Astrocyte of the hippocampus (primary cell): ENCODE measurements at regions not wholly inside any gene's neighbourhood (a gene's known extent, or its start where the extent isn't known, plus 50 kb on each side); places are given as distances from the start of the nearest gene placed in this dataset.

ENCODE experiments used
- DNase-seq: peaks from one replicate; pipeline ENCODE4 v3.0.0; 2011; ENCODE audit warnings: low read depth, low spot score

DNA sequence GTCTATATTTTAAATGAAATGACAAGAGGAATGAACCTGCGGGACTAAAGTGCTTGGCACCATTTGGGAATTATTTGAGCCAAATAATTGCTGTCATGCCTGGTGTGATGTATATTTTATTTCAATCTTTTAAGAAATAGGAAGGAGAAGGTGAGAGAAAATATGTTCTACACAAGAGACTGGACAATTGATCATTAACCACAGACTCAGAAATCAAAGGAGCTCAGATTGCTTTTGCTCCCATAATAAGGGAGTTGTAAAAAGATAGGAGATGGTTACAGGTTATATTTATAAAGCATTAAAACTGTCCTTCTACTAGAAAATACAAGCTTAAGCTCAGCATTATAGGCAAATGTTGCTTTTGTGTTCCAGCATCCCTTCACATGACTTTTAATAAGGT lies 515.2 kb upstream of the SULF2 start:
- DNase-seq: no peak

DNA sequence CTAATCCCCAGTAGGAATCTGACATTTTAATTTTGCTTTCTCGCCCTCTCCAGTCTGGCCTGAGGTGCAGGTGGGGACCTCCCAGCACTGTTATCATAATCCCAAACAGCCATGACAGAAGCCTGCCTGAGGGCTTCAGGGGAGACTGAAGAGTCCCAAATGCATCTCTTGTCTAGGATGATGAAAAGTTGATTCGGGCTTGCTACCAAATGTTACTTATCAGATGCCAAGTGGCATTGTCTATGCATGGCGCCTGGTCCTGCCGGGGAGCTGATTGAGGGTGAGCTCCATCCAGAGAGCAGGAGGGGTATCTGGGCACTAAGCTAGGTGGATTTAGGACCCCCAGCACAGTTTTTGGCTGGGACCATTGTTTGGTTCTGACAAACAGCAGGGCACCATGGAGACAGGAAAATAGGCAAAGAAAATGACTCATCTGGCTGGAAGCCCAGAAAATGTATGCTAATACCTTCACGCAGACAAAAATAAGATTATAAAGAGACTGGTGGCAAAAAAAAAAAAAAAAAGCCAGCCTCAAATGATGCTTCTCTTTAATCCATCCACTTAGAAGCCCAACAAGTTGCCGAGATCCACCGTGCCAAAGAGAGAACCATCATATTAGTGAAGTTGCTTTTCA lies 513.7 kb upstream of the SULF2 start:
- DNase-seq: peak; percentile 97

DNA sequence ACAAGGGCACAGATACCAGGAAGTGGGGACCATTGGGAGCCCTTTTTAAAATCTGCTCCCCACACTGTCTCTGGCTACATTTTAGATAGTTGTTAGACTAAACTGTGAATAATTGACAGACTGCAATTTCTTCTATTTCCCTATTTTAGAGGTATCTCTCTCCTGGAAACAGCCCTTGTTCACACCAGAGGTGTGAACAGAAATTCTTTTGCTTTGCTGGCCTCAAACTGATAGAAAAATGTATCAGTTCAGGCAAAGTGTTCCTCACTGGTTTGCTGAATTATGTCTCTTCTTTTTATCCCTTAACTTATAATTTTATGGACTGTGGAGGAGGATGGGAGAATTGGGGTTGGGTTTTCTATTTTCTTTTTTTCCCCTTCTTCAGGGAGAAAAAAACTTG lies 513.2 kb upstream of the SULF2 start:
- DNase-seq: no peak

DNA sequence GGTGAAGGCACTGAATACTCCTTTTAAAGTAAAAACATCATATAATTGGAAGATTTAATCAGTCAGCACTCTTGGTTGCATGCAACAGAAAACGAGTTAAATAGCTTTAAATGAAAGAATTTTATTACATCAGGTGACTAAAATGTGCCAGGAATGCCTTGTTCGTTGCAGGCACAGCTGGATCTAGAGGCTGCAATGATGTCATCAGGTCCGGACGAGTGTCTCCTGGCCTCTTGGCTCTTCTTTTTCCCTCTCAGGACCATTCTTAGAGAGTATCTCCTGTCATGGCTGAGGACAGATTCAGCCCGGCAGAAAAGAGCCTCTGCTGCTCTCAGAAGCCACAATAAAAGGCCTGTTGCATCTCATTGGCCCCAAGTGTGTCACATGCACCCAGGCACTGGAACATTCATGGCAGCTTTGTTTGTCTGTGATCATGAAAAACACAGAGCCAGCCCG lies 510.7 kb upstream of the SULF2 start:
- peak; percentile 61 for DNase-seq

DNA sequence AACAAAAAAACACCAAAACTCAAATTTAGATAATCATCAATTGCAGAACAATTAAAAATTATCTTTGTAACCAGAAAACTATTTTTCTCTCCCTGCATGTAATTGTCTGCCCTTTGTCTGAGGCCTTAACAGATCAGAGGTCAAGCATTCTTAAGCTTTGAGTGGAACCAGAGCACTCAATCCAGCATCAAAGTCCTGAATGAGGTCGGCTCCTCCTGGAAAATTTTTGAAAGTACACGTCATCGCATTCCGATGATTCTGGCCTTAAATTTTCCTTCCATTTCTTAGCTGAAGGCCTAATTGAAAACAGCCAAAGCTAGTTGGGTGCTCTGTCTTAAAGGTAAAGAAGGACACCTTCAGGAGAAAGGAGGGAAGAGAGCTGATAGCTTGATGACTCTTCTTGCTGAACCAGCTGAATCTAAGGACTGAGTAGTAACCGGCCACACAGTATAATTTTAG lies 510.2 kb upstream of the SULF2 start:
- peak; percentile 96 for DNase-seq

DNA sequence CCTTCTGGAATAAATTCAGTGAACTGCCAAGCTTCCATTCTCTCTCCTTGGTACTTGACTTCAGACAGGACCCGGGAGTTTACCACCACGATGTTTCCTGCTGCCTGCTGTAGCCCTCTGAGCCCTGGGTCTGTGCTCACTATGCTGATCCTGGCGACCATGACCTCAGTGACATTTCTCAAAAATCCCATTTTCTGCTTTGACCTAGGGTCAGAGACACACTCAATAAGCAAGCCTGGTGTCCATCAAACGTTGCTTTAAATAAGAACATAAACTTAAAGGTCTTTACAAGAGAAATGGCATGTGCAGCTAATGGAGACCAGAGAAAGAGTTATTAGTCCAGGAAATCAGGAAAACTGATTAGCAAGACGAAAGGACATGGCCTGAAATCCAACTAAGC lies 509.7 kb upstream of the SULF2 start:
- no peak for DNase-seq

DNA sequence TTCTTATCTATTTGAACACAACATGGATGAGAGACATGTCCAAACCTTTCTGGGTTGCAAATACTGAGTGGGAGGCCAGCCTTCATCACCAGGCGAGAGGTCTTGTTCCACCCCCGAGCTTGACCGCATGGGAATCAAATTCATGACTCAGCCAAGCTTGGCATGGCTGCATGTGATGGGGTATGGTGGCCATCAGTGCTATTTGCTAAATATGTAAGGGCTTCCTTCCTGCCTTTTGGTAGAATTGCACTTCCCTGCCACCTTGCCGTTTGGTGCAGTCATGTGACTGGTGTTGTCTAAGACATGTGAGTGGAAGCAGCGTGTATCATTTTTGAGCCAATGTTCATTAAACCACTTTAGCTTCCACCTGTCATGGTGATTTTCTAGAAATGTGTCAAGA lies 508.9 kb upstream of the SULF2 start:
- DNase-seq: peak; percentile 69

DNA sequence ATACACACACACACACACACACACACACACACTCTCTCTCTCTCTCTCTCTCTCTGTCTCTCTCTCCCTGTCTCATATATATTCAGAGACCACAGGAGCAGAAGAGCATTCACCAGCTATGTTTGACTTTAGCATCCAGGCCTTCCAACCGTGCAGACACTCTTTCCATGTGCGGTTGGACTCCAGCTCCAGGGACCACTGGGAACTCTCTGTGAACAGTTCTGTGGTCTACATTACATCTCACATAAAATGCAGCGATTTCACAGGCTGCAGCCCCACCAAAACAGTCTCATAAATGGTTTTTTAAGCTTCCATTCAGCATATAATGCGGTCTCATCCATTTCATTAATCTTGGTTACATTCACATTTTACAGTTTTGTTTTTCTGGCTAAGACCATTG lies 508.4 kb upstream of the SULF2 start:
- no peak for DNase-seq

DNA sequence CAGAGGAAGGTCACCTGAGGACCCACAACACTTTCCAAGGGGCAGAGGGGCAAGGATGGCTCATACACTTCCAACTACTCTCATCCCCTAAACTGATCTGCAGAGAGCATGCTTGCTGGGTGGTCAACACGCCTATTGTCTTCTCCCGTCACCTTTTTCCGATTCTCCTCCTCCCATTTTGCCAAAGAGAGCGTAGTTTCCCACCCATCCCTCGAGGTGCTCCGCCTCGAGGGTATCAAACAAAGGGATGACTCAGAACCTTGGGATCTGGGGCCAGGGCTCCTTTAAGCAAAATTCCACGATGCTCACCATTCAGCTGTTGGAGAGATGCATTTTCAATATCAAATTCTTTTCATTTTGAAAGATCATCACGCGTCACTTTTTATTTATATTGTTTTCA lies 507.5 kb upstream of the SULF2 start:
- DNase-seq: peak; percentile 52

DNA sequence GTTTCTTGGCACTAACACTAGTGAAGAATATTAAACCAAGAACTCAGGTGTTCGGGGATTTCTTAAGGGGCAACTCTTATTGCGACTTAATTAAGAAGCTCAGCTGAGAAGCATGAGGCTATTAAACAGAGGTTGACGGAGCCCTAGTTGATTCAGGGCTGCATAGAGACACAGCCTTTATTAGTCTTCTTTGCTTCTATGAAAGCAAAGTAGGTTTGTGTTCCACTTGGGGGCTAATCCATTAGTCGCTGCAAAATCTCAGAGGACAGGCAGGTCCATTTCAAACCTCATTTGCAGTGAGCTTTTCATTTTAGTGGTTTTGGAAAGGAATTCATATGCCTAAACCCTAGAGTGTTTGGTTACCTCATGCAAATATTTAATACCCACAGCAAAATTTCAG lies 506.6 kb upstream of the SULF2 start:
- no peak for DNase-seq

DNA sequence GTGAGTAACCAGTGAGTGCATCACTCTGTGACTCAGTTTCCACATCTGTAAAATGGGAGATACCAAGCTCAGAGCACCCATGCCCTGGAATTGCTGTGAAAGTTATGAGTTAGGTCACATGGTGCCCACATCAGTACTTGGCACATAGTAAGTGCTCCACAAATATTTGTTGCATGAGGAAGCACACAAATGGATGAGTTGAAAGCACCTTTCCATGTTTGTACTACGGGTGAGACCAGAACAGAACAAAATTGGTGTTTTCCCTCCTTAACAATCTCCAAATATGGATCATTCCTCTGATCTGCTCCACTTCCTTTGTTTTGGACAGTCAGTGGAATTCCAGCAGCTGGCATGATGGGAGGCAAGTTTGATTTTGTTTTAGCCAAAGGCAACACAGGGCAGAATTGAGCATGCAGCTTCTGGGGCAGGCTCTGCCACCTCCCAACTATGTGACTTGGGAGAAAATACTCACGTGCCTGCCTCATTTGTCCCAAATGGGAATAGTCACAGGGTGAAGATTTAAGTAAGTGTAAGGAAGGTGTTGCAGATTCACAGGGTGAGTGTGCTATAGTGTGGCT lies 503.7 kb upstream of the SULF2 start:
- DNase-seq: no peak

DNA sequence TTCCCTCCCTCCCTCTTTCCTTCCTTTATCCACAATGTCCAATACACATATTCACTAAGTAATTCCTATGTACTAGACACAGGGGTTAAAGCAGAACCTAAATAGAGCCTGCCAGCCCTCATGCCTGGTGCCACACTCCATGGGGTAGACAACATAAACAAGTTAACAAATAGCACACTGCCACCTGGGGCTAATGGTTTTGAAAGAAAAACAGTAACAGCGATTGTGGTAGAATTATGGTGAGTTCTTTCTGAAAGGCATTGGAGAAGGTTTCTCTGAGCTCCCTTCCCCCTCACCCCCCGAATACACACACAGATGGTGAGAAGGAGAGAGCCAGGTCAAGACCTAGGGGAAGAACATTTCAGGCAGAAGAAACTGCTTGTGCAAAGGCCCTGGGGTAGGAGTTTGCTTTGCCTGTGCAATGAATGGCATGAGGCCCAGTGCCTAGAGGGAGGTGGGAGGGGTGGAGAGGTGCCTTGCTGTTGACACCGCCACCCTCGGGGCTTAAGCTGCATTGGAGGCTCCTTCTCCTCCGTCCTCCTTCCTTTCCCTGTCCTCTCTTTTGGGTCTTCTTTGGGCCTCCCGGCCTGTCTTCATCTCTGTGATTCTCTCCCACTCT lies 502.4 kb upstream of the SULF2 start:
- DNase-seq: no peak

DNA sequence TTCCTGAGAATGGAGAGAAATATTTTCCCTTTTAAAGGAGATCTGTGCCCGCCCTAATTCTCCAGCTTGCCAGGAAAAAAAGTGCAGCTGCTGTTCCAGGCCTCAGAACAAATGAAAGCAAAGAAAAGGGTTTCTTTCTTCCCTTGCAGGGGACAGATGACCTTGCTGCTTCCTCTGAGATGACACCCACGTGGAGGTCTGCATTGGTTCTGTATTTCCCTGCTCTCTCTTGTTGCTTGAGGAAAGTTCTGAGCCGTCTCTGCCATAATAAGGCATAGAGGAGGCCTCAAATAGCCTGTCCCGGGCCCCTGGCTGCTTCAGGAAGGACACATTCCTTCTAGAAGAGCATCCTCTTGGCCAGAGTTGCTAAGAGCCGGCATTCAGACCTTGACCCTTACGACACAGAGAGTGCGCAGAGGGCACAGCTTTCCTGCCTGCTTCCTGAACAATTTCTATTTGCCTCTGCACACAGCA lies 501.8 kb upstream of the SULF2 start:
- DNase-seq: peak; percentile 45

DNA sequence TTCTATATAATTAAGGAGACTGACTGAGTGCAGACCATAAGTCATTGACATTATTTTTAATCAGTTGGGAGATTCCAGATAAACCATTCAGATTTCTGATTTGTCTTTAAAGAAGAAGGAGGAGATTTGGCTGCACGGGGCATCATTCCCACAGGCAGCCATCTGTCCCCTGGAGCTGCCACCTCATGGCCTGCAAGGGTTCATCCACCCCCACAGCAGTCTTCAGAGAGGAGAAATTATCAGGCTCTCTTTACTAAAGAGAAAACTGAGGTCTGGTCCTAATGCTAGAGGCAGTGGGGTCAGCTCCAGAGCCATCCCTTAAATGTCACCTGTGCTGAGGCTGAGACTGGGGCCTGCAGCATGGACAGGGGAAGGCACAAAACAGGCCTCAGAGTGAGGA lies 501.3 kb upstream of the SULF2 start:
- DNase-seq: no peak

DNA sequence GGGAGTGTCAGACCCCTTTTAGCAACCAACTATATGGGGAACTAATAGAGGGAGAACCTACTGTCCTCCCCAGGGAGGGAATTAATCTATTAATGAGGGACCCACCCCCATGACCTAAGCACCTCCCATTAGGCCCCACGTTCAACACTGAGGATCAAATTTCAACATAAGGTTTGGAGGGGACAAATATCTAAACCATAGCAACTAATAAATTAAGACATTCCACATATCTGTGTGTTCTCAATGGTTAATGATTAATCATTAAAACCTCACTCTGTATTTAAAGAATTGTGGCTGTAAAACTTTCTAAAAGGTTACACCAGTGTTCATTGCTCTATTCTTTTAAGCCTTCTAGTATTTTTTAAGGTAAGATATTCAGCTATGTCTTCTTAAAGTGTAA lies 500.4 kb upstream of the SULF2 start:
- no peak for DNase-seq

DNA sequence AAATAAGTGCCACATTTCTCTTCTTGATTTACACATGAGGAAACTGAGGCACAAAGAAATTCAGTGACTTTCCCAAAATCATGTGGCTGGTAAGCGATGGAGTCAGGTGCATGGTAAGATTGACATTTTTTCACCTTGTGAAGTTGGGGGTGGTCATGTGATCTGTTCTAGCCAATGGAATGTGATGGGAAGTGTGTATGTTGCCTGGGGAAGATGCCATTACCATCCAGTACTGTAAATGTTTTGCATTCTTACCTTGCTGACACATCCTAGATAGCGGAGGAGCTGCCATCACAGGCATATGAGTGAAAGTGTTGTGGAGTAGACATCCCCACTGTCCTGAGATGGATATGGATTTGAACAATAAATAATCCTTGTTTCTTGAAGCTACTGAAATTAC lies 499.6 kb upstream of the SULF2 start:
- DNase-seq: no peak

DNA sequence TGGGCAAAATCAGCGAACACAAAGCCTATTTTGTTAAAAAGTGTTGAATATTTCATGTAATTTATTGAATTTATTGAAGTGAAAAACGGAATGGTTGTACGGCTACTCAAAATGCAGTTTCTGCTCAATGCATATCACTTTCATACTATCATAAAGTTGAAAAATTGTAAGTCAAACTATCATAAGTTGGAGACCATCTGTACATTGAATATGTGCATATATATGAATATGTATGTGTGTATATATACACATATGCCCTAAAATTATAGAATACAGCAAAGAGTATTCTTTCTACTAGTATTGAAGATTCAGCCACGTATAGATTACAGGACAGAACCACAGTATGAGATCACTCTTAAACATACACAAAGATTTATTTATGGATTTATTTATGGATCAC lies 499.0 kb upstream of the SULF2 start:
- no peak for DNase-seq

DNA sequence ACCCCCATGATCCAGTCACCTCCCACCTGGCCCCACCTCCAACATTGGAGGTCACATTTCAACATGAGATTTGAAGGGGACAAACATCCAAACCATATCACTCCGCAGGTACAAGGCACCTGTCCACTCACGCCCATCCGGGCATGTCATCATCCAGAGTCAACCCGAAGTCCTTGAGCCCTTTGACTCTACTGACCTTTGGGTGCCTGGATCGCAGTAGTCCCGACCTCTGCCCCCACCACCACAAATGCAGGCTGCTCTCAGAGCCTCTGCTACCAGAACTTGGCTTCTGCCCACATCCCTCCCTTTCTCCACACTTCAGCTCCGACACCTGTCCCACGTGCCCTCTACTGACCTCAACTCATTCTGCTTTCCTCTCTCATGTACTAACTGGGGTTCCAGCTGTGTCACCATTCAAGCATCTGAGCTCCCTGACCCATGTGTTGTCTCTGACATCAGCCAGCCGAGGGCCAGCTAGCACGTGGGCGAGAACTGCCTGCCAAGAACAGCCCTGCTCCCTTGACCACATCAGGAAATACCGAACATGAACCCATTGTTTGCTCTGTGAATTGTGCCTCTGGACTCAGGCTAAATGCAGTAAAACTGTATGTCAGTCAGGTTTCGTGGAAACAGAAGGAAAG lies 498.3 kb upstream of the SULF2 start:
- DNase-seq: peak; percentile 93

DNA sequence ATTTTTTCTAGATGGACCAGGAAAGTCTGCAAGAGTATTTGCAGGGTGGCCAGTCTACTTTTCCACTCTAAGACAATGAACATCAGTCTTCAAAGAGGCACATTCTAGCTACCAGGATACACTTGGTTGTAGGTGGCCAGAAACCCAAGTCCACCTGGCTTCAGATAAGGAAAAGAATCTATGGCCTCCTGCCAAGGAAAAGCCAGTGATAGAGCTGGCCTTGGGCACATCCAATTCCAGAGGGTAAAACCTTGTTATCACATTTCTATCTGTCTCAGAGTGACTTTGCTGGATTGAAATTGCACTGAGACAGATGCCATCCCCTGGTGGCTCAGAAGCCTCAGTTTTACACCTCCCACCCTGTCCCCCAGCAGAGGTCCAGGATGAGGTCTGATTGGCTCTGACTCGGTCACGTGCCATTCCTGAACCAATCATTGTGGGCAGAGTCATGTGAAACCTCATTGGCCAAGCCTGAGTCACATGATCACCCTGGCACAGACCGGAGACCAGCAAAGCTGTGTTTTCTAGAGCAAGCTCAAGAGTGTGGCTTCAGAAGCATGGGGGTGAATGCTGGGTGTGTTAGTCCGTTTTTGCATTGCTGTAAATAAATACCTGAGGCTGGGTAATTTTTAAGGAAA lies 497.4 kb upstream of the SULF2 start:
- no peak for DNase-seq

DNA sequence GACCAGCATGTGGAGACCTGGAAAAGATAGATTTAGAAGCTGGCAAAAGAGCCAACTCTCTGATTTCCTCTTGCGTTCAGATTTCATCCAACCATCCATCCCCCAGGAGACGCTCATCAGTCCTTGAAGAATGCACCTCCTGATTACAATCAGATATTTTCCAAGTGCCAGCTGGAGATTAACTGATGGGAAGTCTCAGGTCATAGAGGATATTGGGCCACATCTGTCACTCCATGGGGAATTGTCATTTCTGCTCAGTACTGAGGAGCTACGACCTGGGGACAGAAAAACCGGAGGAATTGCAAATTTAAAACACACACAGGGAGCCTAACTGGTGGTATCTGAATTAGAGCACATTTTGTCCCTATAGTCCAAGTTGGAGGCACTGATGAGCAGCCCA lies 496.2 kb upstream of the SULF2 start:
- no peak for DNase-seq

DNA sequence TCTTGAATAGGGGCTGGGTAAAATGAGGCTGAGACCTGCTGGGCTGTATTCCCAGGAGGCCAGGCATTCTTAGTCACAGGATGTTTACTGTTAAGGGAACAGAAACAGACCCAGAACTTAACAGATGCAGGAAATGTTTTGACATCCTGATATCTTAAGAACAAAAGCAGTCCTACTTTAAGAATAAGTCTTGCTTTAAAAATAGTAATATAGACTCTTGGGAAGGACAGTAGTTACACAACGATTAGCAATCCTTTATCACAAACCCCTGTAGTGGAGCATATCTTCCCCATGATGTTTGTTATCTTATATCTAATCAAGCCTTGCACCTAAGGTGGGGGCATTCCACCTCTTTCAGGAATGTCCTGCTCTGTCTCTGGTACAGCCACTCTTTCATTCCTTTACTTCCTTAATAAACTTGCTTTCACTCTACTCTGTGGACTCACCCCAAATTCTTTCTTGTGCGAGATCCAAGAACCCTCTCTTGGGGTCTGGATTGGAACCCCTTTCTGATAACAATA lies 493.7 kb upstream of the SULF2 start:
- no peak for DNase-seq

DNA sequence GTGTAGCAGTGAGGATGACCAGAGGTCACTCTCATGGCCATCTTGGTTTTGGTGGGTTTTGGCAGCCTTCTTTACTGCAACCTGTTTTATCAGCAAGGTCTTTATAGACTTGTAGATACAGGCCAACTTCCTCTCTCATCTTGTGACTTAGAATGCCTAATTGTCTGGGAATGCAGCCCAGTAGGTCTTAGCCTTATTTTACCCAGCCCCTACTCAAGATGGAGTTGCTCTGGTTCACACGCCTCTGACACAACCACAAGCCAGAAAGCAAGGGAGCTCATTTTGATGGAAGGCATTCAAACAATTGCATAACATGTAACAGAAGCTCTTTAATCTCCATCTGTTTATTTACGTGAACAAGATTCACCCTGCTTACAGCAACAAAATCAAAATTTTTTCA lies 492.0 kb upstream of the SULF2 start:
- no peak for DNase-seq
